ENCODE measurements at regions not wholly inside any gene's neighbourhood (a gene's known extent, or its start where the extent isn't known, plus 50 kb on each side); places are given as distances from the start of the nearest gene placed in this dataset.

- Histone ChIP-seq H3K27me3 (ENCODE audit: low read length) (no peaks in the 10 kb centered on the region), H3K27ac (ENCODE audit: low read length) (no peak overlapping the region), H3K4me1 (ENCODE audit: insufficient read depth, low read length) (no peaks in the 10 kb centered on the region), H3K9ac (ENCODE audit: low read length) (no peak overlapping the region), H4K20me1 (ENCODE audit: low read length) (no peaks in the 10 kb centered on the region), H2AFZ (ENCODE audit: low read length) (no peak overlapping the region), H3K9me3 (ENCODE audit: low read length) (no peaks in the 10 kb centered on the region), H3K4me2 (ENCODE audit: low read length) (no peak overlapping the region), H3K9me2 (replicated peaks; ENCODE audit: low read length) (no peaks in the 10 kb centered on the region), H3K79me2 (ENCODE audit: low read length) (no peaks in the 10 kb centered on the region), H3K4me3 (ENCODE audit: low read length) (no peak overlapping the region), H3F3A (ENCODE audit: low read length, unreplicated experiment) (no peaks in the 10 kb centered on the region), H3K36me3 (ENCODE audit: low read depth, low read length) (no peaks in the 10 kb centered on the region)
- DNase-seq = no peak
- ATAC-seq = no peak
- intact Hi-C loops (cut with micrococcal nuclease) = no loop called here
- ChIA-PET POLR2A (ENCODE audit: unreplicated experiment) (no interaction called here), CTCF (no interaction called here)
- TF ChIP-seq, protein P1, sequence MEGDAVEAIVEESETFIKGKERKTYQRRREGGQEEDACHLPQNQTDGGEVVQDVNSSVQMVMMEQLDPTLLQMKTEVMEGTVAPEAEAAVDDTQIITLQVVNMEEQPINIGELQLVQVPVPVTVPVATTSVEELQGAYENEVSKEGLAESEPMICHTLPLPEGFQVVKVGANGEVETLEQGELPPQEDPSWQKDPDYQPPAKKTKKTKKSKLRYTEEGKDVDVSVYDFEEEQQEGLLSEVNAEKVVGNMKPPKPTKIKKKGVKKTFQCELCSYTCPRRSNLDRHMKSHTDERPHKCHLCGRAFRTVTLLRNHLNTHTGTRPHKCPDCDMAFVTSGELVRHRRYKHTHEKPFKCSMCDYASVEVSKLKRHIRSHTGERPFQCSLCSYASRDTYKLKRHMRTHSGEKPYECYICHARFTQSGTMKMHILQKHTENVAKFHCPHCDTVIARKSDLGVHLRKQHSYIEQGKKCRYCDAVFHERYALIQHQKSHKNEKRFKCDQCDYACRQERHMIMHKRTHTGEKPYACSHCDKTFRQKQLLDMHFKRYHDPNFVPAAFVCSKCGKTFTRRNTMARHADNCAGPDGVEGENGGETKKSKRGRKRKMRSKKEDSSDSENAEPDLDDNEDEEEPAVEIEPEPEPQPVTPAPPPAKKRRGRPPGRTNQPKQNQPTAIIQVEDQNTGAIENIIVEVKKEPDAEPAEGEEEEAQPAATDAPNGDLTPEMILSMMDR (conservative IDR thresholded peaks at IDR 0.05; ENCODE audit: low read depth, low read length) = no peak
- TF ChIP-seq EZH2 (IDR thresholded peaks at IDR 0.05; ENCODE audit: low read length, unreplicated experiment) (no peak), EZH2phosphoT487 (IDR thresholded peaks at IDR 0.05; ENCODE audit: borderline replicate concordance, low read length) (no peak)
- no TSS peak for BruUV-seq (replicated peaks)
Observed at GRCh38 chr18:45447355-45448265, 167.7 kb upstream of the SLC14A2 start.

- CTCF ChIA-PET = no interaction called here
- H3K36me3 ChIP-seq (ENCODE audit: low read depth, low read length) = no peaks in the 10 kb centered on the region
- DNase-seq = no peak
- H4K20me1 ChIP-seq (ENCODE audit: low read length) = no peaks in the 10 kb centered on the region
- no TSS peak for BruUV-seq (replicated peaks)
- H3K4me3 ChIP-seq (ENCODE audit: low read length) = no peak overlapping the region
- no peaks in the 10 kb centered on the region for H3K79me2 ChIP-seq (ENCODE audit: low read length)
- no peak overlapping the region for H2AFZ ChIP-seq (ENCODE audit: low read length)
- POLR2A ChIA-PET (ENCODE audit: unreplicated experiment) = no interaction called here
- no peaks in the 10 kb centered on the region for H3K9me3 ChIP-seq (ENCODE audit: low read length)
- no peak for ATAC-seq
- no peaks in the 10 kb centered on the region for H3K27me3 ChIP-seq (ENCODE audit: low read length)
- no peaks in the 10 kb centered on the region for H3K9me2 ChIP-seq (replicated peaks; ENCODE audit: low read length)
- H3K9ac ChIP-seq (ENCODE audit: low read length) = no peak overlapping the region
- intact Hi-C loops (cut with micrococcal nuclease) = no loop called here
- no peaks in the 10 kb centered on the region for H3K4me1 ChIP-seq (ENCODE audit: insufficient read depth, low read length)
- H3K4me2 ChIP-seq (ENCODE audit: low read length) = no peak overlapping the region
- H3K27ac ChIP-seq (ENCODE audit: low read length) = no peak overlapping the region
- no peaks in the 10 kb centered on the region for H3F3A ChIP-seq (ENCODE audit: low read length, unreplicated experiment)
- no peak for TF ChIP-seq EZH2 (IDR thresholded peaks at IDR 0.05; ENCODE audit: low read length, unreplicated experiment)
- TF ChIP-seq EZH2phosphoT487 (IDR thresholded peaks at IDR 0.05; ENCODE audit: borderline replicate concordance, low read length) = no peak
- TF ChIP-seq, protein P1 (conservative IDR thresholded peaks at IDR 0.05; ENCODE audit: low read depth, low read length) = no peak
Observed at GRCh38 chr18:45448871-45449270, 166.4 kb upstream of the SLC14A2 start.

Measured in PC-3 (cell line).